Ascending aorta (tissue), 2 donors: ENCODE measurements at regions not wholly inside any gene's neighbourhood (a gene's known extent, or its start where the extent isn't known, plus 50 kb on each side); places are given as distances from the start of the nearest gene placed in this dataset.
"Not testable (repeated sequence)": the region's sequence is repeated elsewhere in the genome, so short reads cannot be mapped to it uniquely, and the experiment has no call there.

ENCODE experiments used
- DNase-seq, 2 donors: peaks; one replicate each; pipeline ENCODE4 v3.0.0-alpha.2; 2019; ENCODE audit warnings: low spot score in 2 of 2
- H3K27ac ChIP-seq, 2 donors: fragments of 200-600 bp; sonication (generic); one replicate each; pipeline ENCODE4 v1.5.1; 2016 to 2017; ENCODE audit warnings: mild to moderate bottlenecking in 1 of 2
- H3K27me3 ChIP-seq: fragments of 200-600 bp; sonication (generic); one replicate; pipeline ENCODE4 v1.5.1; 2017
- H3K36me3 ChIP-seq, 2 donors: fragments of 200-600 bp; sonication (generic); one replicate each; pipeline ENCODE4 v1.5.1; 2016
- H3K4me1 ChIP-seq, 2 donors: fragments of 200-600 bp; sonication (generic); one replicate each; pipeline ENCODE4 v1.5.1; 2016 to 2017; ENCODE audit warnings: mild to moderate bottlenecking in 1 of 2
- H3K4me3 ChIP-seq, 2 donors: fragments of 200-600 bp; sonication (generic); one replicate each; pipeline ENCODE4 v1.5.1; 2016 to 2017; ENCODE audit warnings: mild to moderate bottlenecking in 1 of 2
- H3K9me3 ChIP-seq, 2 donors: fragments of 200-600 bp; sonication (generic); one replicate each; pipeline ENCODE4 v1.5.1; 2016
- CTCF ChIP-seq, 3 experiments: fragments of 200-600 bp in 2 of 3; fragments of 450-650 bp in 1 of 3; sonication (generic) in 2 of 3; IDR thresholded peaks; one replicate each; pipeline ENCODE4 v1.5.1; 2016 to 2019; ENCODE audit warnings: antibody characterized with exemption in 3 of 3, mild to moderate bottlenecking in 1 of 3, moderate library complexity in 1 of 3
- intact Hi-C: fragments of 100-400 bp; cut with DNase I; formaldehyde crosslinking; loops from one replicate; pipeline ENCODE4 v1.15.1; 2023

GRCh38 chr17:77842528-77843147 lies 115.9 kb upstream of the TNRC6C start:
- H3K9me3 ChIP-seq: no peaks in the 10 kb centered on the region
- H3K4me1 ChIP-seq: no peaks in the 10 kb centered on the region
- intact Hi-C loops: no loop called here
- DNase-seq: peak in 1 of 2 donors; percentile 57
- H3K36me3 ChIP-seq: no peaks in the 10 kb centered on the region
- H3K27me3 ChIP-seq: no peaks in the 10 kb centered on the region
- no peak overlapping the region for H3K4me3 ChIP-seq
- TF ChIP-seq CTCF (IDR thresholded peaks at IDR 0.05): no peak
- H3K27ac ChIP-seq: no peak overlapping the region

GRCh38 chr17:77843255-77843895 lies 115.1 kb upstream of the TNRC6C start:
- H3K27ac ChIP-seq, intact Hi-C loops, H3K27me3 ChIP-seq, H3K4me1 ChIP-seq, H3K36me3 ChIP-seq, H3K9me3 ChIP-seq, H3K4me3 ChIP-seq: not testable (repeated sequence)
- DNase-seq: peak in 1 of 2 donors; percentile 57

- no peak for TF ChIP-seq CTCF (IDR thresholded peaks at IDR 0.05)
- H3K36me3 ChIP-seq: no peaks in the 10 kb centered on the region
- H3K4me1 ChIP-seq: no peaks in the 10 kb centered on the region
- no peaks in the 10 kb centered on the region for H3K27me3 ChIP-seq
- intact Hi-C loops: no loop called here
- H3K27ac ChIP-seq: no peak overlapping the region
- no peak for DNase-seq
- H3K9me3 ChIP-seq: no peaks in the 10 kb centered on the region
- no peak overlapping the region for H3K4me3 ChIP-seq
Measured at GRCh38 chr17:77843896-77844295, 114.6 kb upstream of the TNRC6C start.

- H3K9me3 ChIP-seq: no peaks in the 10 kb centered on the region
- no peak for TF ChIP-seq CTCF (IDR thresholded peaks at IDR 0.05)
- DNase-seq: peak in 1 of 2 donors; percentile 54
- no peak overlapping the region for H3K4me3 ChIP-seq
- H3K36me3 ChIP-seq: no peaks in the 10 kb centered on the region
- H3K4me1 ChIP-seq: no peaks in the 10 kb centered on the region
- intact Hi-C loops: no loop called here
- H3K27ac ChIP-seq: no peak overlapping the region
- no peaks in the 10 kb centered on the region for H3K27me3 ChIP-seq
Measured at GRCh38 chr17:77844681-77845080, 113.8 kb upstream of the TNRC6C start.

GRCh38 chr17:77845541-77846225 lies 112.8 kb upstream of the TNRC6C start:
- H3K9me3 ChIP-seq: no peaks in the 10 kb centered on the region
- H3K4me1 ChIP-seq: no peaks in the 10 kb centered on the region
- no peak for TF ChIP-seq CTCF (IDR thresholded peaks at IDR 0.05)
- intact Hi-C loops: no loop called here
- H3K27me3 ChIP-seq: no peaks in the 10 kb centered on the region
- H3K27ac ChIP-seq: no peak overlapping the region
- H3K36me3 ChIP-seq: no peaks in the 10 kb centered on the region
- no peak overlapping the region for H3K4me3 ChIP-seq
- no peak for DNase-seq

GRCh38 chr17:77846531-77847085 lies 111.9 kb upstream of the TNRC6C start:
- Histone ChIP-seq H3K4me1 (no peaks in the 10 kb centered on the region), H3K4me3 (no peak overlapping the region), H3K36me3 (no peaks in the 10 kb centered on the region), H3K27ac (no peak overlapping the region), H3K9me3 (no peaks in the 10 kb centered on the region), H3K27me3 (no peaks in the 10 kb centered on the region)
- intact Hi-C loops: no loop called here
- DNase-seq: no peak
- no peak for TF ChIP-seq CTCF (IDR thresholded peaks at IDR 0.05)
